ENCODE measurements at regions not wholly inside any gene's neighbourhood (a gene's known extent, or its start where the extent isn't known, plus 50 kb on each side); places are given as distances from the start of the nearest gene placed in this dataset.

DNA sequence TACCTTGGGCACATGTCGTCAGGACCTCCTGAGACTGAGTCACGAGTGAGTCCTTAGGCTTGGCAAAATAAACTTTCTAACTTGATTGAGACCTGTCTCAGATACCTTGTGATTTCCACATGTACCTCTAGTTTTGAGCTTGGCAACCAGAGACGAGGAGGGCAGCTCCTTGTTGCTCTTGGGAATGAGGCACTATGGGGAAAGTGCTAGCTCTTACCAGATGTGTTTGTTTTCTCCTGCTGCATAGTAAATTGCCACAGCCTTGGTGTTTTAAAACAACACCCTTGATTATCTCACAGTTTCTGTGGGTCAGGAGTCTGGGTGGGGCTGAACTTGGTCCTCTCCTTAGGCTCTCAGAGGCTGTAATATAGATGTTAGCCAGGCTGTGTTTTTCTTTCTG lies 59.1 kb upstream of the MAML3 start:
- TF ChIP-seq, protein P1, sequence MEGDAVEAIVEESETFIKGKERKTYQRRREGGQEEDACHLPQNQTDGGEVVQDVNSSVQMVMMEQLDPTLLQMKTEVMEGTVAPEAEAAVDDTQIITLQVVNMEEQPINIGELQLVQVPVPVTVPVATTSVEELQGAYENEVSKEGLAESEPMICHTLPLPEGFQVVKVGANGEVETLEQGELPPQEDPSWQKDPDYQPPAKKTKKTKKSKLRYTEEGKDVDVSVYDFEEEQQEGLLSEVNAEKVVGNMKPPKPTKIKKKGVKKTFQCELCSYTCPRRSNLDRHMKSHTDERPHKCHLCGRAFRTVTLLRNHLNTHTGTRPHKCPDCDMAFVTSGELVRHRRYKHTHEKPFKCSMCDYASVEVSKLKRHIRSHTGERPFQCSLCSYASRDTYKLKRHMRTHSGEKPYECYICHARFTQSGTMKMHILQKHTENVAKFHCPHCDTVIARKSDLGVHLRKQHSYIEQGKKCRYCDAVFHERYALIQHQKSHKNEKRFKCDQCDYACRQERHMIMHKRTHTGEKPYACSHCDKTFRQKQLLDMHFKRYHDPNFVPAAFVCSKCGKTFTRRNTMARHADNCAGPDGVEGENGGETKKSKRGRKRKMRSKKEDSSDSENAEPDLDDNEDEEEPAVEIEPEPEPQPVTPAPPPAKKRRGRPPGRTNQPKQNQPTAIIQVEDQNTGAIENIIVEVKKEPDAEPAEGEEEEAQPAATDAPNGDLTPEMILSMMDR (IDR thresholded peaks at IDR 0.05): no peak
- TF ChIP-seq POLR2A (IDR thresholded peaks at IDR 0.05): no peak
